ENCODE measurements at regions not wholly inside any gene's neighbourhood (a gene's known extent, or its start where the extent isn't known, plus 50 kb on each side); places are given as distances from the start of the nearest gene placed in this dataset.

DNA sequence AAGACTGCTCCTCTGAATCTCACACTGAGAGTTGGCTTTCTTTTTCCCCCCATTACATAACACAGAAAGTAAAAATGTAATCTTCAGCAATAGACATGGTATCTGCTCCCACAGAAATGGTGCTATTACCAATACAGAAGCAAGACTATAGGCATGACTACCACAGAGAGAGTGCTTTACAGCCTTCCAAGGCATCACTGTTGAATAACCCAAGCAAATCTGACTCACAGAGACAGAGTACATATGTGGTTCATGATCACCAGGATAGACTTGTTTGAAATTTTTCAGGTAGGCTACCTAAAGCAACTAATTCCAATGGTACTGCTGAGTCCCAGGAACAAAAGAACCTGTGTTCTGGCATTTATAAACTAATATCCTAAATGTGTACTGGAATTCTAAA, 1373.4 kb upstream of the C9orf72 start:
- TF ChIP-seq CTCF (IDR thresholded peaks at IDR 0.05; ENCODE audit: low read length) (no peak), EZH2 (IDR thresholded peaks at IDR 0.05; ENCODE audit: borderline replicate concordance, low read length) (no peak)
